Neural cell (in vitro differentiated cells): ENCODE measurements at regions not wholly inside any gene's neighbourhood (a gene's known extent, or its start where the extent isn't known, plus 50 kb on each side); places are given as distances from the start of the nearest gene placed in this dataset.

ENCODE experiments used
- H2AFZ ChIP-seq: fragments of 200-600, 300-800 bp; sonication (generic), shearing (Covaris generic); 2 replicates; pipeline ENCODE4 v1.6.0; 2014; ENCODE audit warnings: low read depth, mild to moderate bottlenecking, antibody characterized with exemption, low read length, moderate library complexity
- H3F3A ChIP-seq: fragments of 200-600 bp; shearing (Covaris generic); 2 replicates; pipeline ENCODE4 v1.6.1; 2016; ENCODE audit warnings: mild to moderate bottlenecking, moderate library complexity, mixed read lengths, antibody characterized with exemption, low read length; ENCODE audit not compliant: insufficient read depth, poor library complexity, severe bottlenecking
- H3K27ac ChIP-seq: fragments of 200-600, 300-800 bp; sonication (generic), shearing (Covaris generic); 2 replicates; pipeline ENCODE4 v1.5.1; 2014; ENCODE audit warnings: mild to moderate bottlenecking, low read length, moderate library complexity
- H3K27me3 ChIP-seq: fragments of 300-800, 200-600 bp; sonication (generic), shearing (Covaris generic); 2 replicates; pipeline ENCODE4 v1.6.0; 2014; ENCODE audit warnings: mild to moderate bottlenecking, low read depth, low read length, moderate library complexity; ENCODE audit not compliant: insufficient read depth
- H3K36me3 ChIP-seq: fragments of 300-800, 200-600 bp; sonication (generic), shearing (Covaris generic); 2 replicates; pipeline ENCODE4 v1.5.1; 2014; ENCODE audit warnings: mild to moderate bottlenecking, antibody characterized with exemption, low read length, moderate library complexity; ENCODE audit not compliant: insufficient read depth
- H3K4me2 ChIP-seq: fragments of 300-800, 200-600 bp; sonication (generic), shearing (Covaris generic); 2 replicates; pipeline ENCODE4 v1.6.0; 2014; ENCODE audit warnings: mild to moderate bottlenecking, low read length
- H3K4me3 ChIP-seq: fragments of 300-800, 200-600 bp; sonication (generic), shearing (Covaris generic); 2 replicates; pipeline ENCODE4 v1.5.1; 2014; ENCODE audit warnings: mild to moderate bottlenecking, low read length, moderate library complexity
- H3K79me2 ChIP-seq: fragments of 200-600 bp; shearing (Covaris generic); replicated peaks from 2 replicates; pipeline ENCODE4 v1.6.0; 2014; ENCODE audit warnings: mild to moderate bottlenecking, low read length, moderate library complexity; ENCODE audit not compliant: insufficient read depth
- H3K9ac ChIP-seq: fragments of 300-800, 200-600 bp; sonication (generic), shearing (Covaris generic); 2 replicates; pipeline ENCODE4 v1.6.1; 2016; ENCODE audit warnings: mild to moderate bottlenecking, low read length, mixed read lengths
- H3K9me2 ChIP-seq: fragments of 200-600 bp; shearing (Covaris generic); 2 replicates; pipeline ENCODE4 v1.6.1; 2016; ENCODE audit warnings: mild to moderate bottlenecking, low read length, mixed read lengths; ENCODE audit not compliant: insufficient read depth
- H3K9me3 ChIP-seq: fragments of 200-600, 300-800 bp; sonication (generic), shearing (Covaris generic); 2 replicates; pipeline ENCODE4 v1.6.1; 2016; ENCODE audit warnings: mild to moderate bottlenecking, mixed run types, low read length, moderate library complexity, mixed read lengths
- H4K20me1 ChIP-seq: fragments of 200-600 bp; shearing (Covaris generic); 2 replicates; pipeline ENCODE4 v1.6.1; 2016; ENCODE audit warnings: mild to moderate bottlenecking, mixed run types; ENCODE audit not compliant: insufficient read depth
- EP300 ChIP-seq: fragments of 450-650 bp; conservative IDR thresholded peaks from 2 replicates; pipeline ENCODE4 v1.6.1; 2014; ENCODE audit warnings: antibody characterized with exemption, mild to moderate bottlenecking, moderate library complexity; ENCODE audit not compliant: poor library complexity, severe bottlenecking
- EZH2 ChIP-seq: fragments of 200-600, 300-800 bp; shearing (Covaris generic), sonication (generic); IDR thresholded peaks from 2 replicates; pipeline ENCODE4 v1.6.1; 2014; ENCODE audit warnings: antibody characterized with exemption, low read length, borderline replicate concordance, mild to moderate bottlenecking; ENCODE audit not compliant: insufficient read depth, poor library complexity, severe bottlenecking
- MXI1 ChIP-seq: fragments of 450-650 bp; conservative IDR thresholded peaks from 2 replicates; pipeline ENCODE4 v1.6.1; 2014; ENCODE audit warnings: antibody characterized with exemption, mild to moderate bottlenecking; ENCODE audit not compliant: poor library complexity, severe bottlenecking
- POLR2AphosphoS5 ChIP-seq: IDR thresholded peaks from 2 replicates; pipeline ENCODE4 v1.6.1; 2012
- RAD21 ChIP-seq: fragments of 450-650 bp; conservative IDR thresholded peaks from 2 replicates; pipeline ENCODE4 v1.6.1; 2014; ENCODE audit warnings: antibody characterized with exemption, mild to moderate bottlenecking, moderate library complexity
- SMC3 ChIP-seq: fragments of 450-650 bp; conservative IDR thresholded peaks from 2 replicates; pipeline ENCODE4 v1.6.1; 2014; ENCODE audit warnings: antibody characterized with exemption, mild to moderate bottlenecking, moderate library complexity; ENCODE audit not compliant: poor library complexity
- TAF1 ChIP-seq: IDR thresholded peaks from 2 replicates; pipeline ENCODE4 v1.6.1; 2012; ENCODE audit warnings: low read depth
- TF ChIP-seq, protein P1 (sequence below): fragments of 450-650 bp; IDR thresholded peaks from 2 replicates; pipeline ENCODE4 v1.5.1; 2014; ENCODE audit warnings: antibody characterized with exemption, mild to moderate bottlenecking, moderate library complexity; ENCODE audit not compliant: poor library complexity, severe bottlenecking
- TF ChIP-seq, protein P2 (sequence below): IDR thresholded peaks from 2 replicates; pipeline ENCODE4 v1.6.1; 2012; ENCODE audit warnings: borderline replicate concordance

DNA sequence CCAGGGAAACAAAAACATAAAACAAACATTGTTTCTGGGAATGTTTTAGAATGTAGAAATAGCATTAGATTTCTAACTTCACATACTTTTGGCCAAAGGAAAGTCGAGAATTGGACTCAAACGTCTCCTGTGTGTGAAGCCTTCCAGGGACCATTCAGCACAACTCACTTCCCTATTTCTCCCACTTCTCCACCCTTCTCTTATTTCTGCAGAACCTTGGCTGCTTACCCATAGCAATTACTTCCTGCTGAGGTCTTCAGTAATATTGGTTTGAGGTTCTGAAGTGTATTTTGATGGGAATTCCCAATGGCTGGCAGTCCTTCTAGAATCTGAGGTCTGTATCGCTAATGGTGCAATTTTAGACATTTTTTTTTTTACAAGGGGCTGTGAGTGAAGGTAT, 158.3 kb upstream of the SNX19 start:
- Histone ChIP-seq H3K27ac (no peak overlapping the region), H3K9me3 (no peaks in the 10 kb centered on the region), H4K20me1 (no peaks in the 10 kb centered on the region), H3K4me2 (no peak overlapping the region), H3K4me3 (no peak overlapping the region), H3K27me3 (no peaks in the 10 kb centered on the region), H3K36me3 (no peaks in the 10 kb centered on the region), H2AFZ (no peak overlapping the region), H3K9ac (no peak overlapping the region), H3F3A (no peaks in the 10 kb centered on the region), H3K9me2 (no peaks in the 10 kb centered on the region), H3K79me2 (no peaks in the 10 kb centered on the region)
- no peak for TF ChIP-seq POLR2AphosphoS5
- TF ChIP-seq EP300 = no peak
- TF ChIP-seq MXI1 = no peak
- TF ChIP-seq TAF1 = no peak
- TF ChIP-seq SMC3 = no peak
- TF ChIP-seq, protein P1, sequence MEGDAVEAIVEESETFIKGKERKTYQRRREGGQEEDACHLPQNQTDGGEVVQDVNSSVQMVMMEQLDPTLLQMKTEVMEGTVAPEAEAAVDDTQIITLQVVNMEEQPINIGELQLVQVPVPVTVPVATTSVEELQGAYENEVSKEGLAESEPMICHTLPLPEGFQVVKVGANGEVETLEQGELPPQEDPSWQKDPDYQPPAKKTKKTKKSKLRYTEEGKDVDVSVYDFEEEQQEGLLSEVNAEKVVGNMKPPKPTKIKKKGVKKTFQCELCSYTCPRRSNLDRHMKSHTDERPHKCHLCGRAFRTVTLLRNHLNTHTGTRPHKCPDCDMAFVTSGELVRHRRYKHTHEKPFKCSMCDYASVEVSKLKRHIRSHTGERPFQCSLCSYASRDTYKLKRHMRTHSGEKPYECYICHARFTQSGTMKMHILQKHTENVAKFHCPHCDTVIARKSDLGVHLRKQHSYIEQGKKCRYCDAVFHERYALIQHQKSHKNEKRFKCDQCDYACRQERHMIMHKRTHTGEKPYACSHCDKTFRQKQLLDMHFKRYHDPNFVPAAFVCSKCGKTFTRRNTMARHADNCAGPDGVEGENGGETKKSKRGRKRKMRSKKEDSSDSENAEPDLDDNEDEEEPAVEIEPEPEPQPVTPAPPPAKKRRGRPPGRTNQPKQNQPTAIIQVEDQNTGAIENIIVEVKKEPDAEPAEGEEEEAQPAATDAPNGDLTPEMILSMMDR = no peak
- no peak for TF ChIP-seq EZH2
- TF ChIP-seq, protein P2, sequence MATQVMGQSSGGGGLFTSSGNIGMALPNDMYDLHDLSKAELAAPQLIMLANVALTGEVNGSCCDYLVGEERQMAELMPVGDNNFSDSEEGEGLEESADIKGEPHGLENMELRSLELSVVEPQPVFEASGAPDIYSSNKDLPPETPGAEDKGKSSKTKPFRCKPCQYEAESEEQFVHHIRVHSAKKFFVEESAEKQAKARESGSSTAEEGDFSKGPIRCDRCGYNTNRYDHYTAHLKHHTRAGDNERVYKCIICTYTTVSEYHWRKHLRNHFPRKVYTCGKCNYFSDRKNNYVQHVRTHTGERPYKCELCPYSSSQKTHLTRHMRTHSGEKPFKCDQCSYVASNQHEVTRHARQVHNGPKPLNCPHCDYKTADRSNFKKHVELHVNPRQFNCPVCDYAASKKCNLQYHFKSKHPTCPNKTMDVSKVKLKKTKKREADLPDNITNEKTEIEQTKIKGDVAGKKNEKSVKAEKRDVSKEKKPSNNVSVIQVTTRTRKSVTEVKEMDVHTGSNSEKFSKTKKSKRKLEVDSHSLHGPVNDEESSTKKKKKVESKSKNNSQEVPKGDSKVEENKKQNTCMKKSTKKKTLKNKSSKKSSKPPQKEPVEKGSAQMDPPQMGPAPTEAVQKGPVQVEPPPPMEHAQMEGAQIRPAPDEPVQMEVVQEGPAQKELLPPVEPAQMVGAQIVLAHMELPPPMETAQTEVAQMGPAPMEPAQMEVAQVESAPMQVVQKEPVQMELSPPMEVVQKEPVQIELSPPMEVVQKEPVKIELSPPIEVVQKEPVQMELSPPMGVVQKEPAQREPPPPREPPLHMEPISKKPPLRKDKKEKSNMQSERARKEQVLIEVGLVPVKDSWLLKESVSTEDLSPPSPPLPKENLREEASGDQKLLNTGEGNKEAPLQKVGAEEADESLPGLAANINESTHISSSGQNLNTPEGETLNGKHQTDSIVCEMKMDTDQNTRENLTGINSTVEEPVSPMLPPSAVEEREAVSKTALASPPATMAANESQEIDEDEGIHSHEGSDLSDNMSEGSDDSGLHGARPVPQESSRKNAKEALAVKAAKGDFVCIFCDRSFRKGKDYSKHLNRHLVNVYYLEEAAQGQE = no peak
- no peak for TF ChIP-seq RAD21

DNA sequence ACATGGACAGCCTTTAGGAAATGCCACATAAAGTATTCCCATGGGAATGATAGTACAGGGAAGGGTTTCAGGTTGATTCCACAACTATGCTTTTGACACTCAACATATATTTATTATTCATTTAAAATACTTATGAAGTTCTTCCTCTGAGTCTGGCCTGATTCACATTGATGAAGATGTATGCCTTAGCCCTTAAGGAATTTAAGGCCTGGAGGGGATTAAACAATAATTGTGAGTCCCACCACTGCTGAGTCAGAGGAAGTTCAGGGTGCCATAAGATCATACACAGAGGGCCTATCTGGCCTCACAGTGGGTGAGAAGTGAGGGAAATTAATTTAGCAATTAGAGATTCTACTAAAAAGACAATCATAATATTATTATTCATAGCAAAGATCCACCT, 161.1 kb upstream of the SNX19 start:
- Histone ChIP-seq H2AFZ (no peak overlapping the region), H3K4me2 (no peak overlapping the region)

More for the DNA sequence above, 161.1 kb upstream of the SNX19 start:
- H3K36me3 ChIP-seq = no peaks in the 10 kb centered on the region
- no peaks in the 10 kb centered on the region for H3K9me3 ChIP-seq
- H3K9me2 ChIP-seq = no peaks in the 10 kb centered on the region
- no peak for TF ChIP-seq TAF1
- TF ChIP-seq MXI1 = no peak
- TF ChIP-seq EZH2 = no peak
- no peak for TF ChIP-seq EP300
- no peak for TF ChIP-seq POLR2AphosphoS5
- TF ChIP-seq RAD21 = no peak
- no peak for TF ChIP-seq SMC3
- TF ChIP-seq, protein P1 = no peak
- H3K4me3 ChIP-seq = no peak overlapping the region
- no peaks in the 10 kb centered on the region for H3K27me3 ChIP-seq
- no peak overlapping the region for H3K27ac ChIP-seq
- no peak overlapping the region for H3K9ac ChIP-seq
- no peaks in the 10 kb centered on the region for H4K20me1 ChIP-seq
- no peaks in the 10 kb centered on the region for H3F3A ChIP-seq
- no peaks in the 10 kb centered on the region for H3K79me2 ChIP-seq
